ENCODE measurements at regions not wholly inside any gene's neighbourhood (a gene's known extent, or its start where the extent isn't known, plus 50 kb on each side); places are given as distances from the start of the nearest gene placed in this dataset.

- no peak for TF ChIP-seq POLR2AphosphoS5 (IDR thresholded peaks at IDR 0.05; ENCODE audit: low read depth)
- Mint-ChIP-seq H3K4me3 (no peak overlapping the region), H3K27ac (no peak overlapping the region), H3K27me3 (ENCODE audit: insufficient read depth, low read depth, poor library complexity) (no peaks in the 10 kb centered on the region), H3K36me3 (ENCODE audit: low read depth) (peaks cover 52% of the 10 kb centered on the region), H3K9me3 (peaks cover 95% of the 10 kb centered on the region), H3K4me1 (no peaks in the 10 kb centered on the region)
- no peaks in the 10 kb centered on the region for H3K9me2 ChIP-seq (ENCODE audit: insufficient read depth)
- H3K4me3 ChIP-seq: no peak overlapping the region
- no peaks in the 10 kb centered on the region for H3K4me1 ChIP-seq (ENCODE audit: insufficient read depth)
- no peaks in the 10 kb centered on the region for H4K20me1 ChIP-seq (replicated peaks; ENCODE audit: insufficient read depth)
- DNase-seq (ENCODE audit: low spot score) (no peak), ATAC-seq (no peak)
- H3F3A ChIP-seq (replicated peaks; ENCODE audit: low read depth): no peaks in the 10 kb centered on the region
- no peaks in the 10 kb centered on the region for H3K79me2 ChIP-seq (replicated peaks; ENCODE audit: insufficient read depth)
- H3K27ac ChIP-seq (ENCODE audit: low read depth): no peak overlapping the region
- no peaks in the 10 kb centered on the region; the same call in 1 of the 2 replicates for H3K36me3 ChIP-seq (ENCODE audit: insufficient read depth)
- no peak overlapping the region for H3K4me2 ChIP-seq
- no peak overlapping the region for H2AFZ ChIP-seq
- H3K27me3 ChIP-seq (ENCODE audit: insufficient read depth): no peaks in the 10 kb centered on the region
Measured at GRCh38 chr17:22459331-22459952, 767.1 kb downstream of the KCNJ18 start.

- no peaks in the 10 kb centered on the region for H3K4me1 Mint-ChIP-seq
- no peaks in the 10 kb centered on the region for H3F3A ChIP-seq (replicated peaks; ENCODE audit: low read depth)
- no peaks in the 10 kb centered on the region for H3K79me2 ChIP-seq (replicated peaks; ENCODE audit: insufficient read depth)
- no peaks in the 10 kb centered on the region for H3K9me2 ChIP-seq (ENCODE audit: insufficient read depth)
- no peaks in the 10 kb centered on the region for H3K4me1 ChIP-seq (ENCODE audit: insufficient read depth)
- no peak overlapping the region for H3K27ac ChIP-seq (ENCODE audit: low read depth)
- DNase-seq (ENCODE audit: low spot score) (no peak), ATAC-seq (no peak)
- no peak overlapping the region for H2AFZ ChIP-seq
- H3K9me3 Mint-ChIP-seq: peaks cover 97% of the 10 kb centered on the region
- H3K27ac Mint-ChIP-seq: no peak overlapping the region
- no peaks in the 10 kb centered on the region; the same call in 1 of the 2 replicates for H3K36me3 ChIP-seq (ENCODE audit: insufficient read depth)
- no peaks in the 10 kb centered on the region for H3K27me3 Mint-ChIP-seq (ENCODE audit: insufficient read depth, low read depth, poor library complexity)
- no peak overlapping the region for H3K4me3 ChIP-seq
- H4K20me1 ChIP-seq (replicated peaks; ENCODE audit: insufficient read depth): no peaks in the 10 kb centered on the region
- H3K4me2 ChIP-seq: no peak overlapping the region
- no peak overlapping the region for H3K4me3 Mint-ChIP-seq
- H3K27me3 ChIP-seq (ENCODE audit: insufficient read depth): no peaks in the 10 kb centered on the region
- H3K36me3 Mint-ChIP-seq (ENCODE audit: low read depth): peaks cover 53% of the 10 kb centered on the region
- TF ChIP-seq EZH2phosphoT487 (IDR thresholded peaks at IDR 0.05; ENCODE audit: unreplicated experiment) (no peak), NANOG (IDR thresholded peaks at IDR 0.05; ENCODE audit: borderline replicate concordance) (no peak), JUNB (IDR thresholded peaks at IDR 0.05; ENCODE audit: unreplicated experiment) (no peak), ZNF462 (CRISPR knock-in tag; IDR thresholded peaks at IDR 0.05) (no peak), CTCF (conservative IDR thresholded peaks at IDR 0.05; ENCODE audit: low read depth in 2 of 2) (no peak), EZH2 (IDR thresholded peaks at IDR 0.05; ENCODE audit: low read depth, unreplicated experiment) (no peak), POLR2AphosphoS5 (IDR thresholded peaks at IDR 0.05; ENCODE audit: low read depth) (no peak), ZNF331 (CRISPR knock-in tag; IDR thresholded peaks at IDR 0.05; ENCODE audit: low read depth) (no peak), CREB1 (CRISPR knock-in tag; IDR thresholded peaks at IDR 0.05; ENCODE audit: low read depth) (no peak), ETS1 (IDR thresholded peaks at IDR 0.05) (no peak), STAT1 (IDR thresholded peaks at IDR 0.05; ENCODE audit: unreplicated experiment) (no peak), ZNF114 (CRISPR knock-in tag; IDR thresholded peaks at IDR 0.05) (no peak)
Measured at GRCh38 chr17:22459953-22460350, 767.6 kb downstream of the KCNJ18 start.
